ENCODE measurements at regions not wholly inside any gene's neighbourhood (a gene's known extent, or its start where the extent isn't known, plus 50 kb on each side); places are given as distances from the start of the nearest gene placed in this dataset.

DNA sequence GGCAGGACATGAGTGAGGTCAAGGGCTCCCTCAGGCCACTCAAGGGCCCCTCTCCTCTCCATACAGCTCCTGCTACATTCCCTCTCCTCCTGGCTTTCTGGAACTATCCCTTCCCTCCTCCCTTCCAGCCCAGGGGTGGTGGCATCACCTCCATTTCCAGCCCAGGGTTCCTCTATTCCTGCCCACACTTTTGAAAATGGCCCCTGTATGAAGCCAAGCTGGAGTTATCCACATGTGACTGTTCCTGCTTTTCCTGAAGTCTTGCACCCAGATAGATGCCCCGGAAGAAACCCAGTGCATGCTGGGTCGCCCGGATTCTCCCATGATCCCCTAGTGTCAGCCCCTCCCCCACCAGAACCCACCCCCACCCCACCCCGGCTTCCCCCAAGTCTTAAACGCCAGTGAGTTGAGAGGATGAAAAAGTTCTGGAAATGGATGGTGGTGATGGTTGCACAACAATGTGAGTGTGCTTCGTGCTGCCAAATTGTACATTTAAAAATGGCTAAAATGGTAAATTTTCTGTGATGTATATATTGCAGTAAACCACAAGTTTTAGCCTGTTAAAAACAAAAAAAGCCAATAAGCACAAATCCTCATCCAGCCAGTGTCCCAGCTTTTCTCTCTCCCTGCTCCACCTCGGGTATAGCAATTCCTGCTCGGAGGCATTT, 136.9 kb downstream of the SCARB1 start:
- no peak for DNase-seq (ENCODE audit: low read depth)

- DNase-seq (ENCODE audit: low read depth), result no peak
Observed at GRCh38 chr12:124725597-124726237, 137.9 kb downstream of the SCARB1 start.

- DNase-seq (ENCODE audit: low read depth), result no peak
Observed at GRCh38 chr12:124725099-124725498, 138.6 kb downstream of the SCARB1 start.

DNA sequence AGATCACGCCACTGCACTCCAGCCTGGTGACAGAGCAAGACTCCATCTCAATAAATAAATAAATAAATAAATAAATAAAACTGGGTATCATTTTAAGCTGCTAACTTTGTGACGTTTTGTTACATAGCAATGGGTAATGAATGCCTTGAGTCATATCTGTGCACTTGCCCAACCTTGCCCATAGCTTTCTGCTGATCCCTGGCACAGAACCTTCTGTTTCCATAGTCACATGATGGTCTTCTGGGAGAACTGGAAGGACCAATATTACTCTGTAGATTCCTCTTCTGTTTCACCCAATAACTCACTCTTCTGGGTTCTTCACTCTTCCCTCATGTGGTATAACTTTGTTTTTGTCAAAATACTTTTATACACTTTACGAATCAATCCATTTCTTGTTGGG, 140.8 kb downstream of the SCARB1 start:
- no peak for DNase-seq (ENCODE audit: low read depth)

DNA sequence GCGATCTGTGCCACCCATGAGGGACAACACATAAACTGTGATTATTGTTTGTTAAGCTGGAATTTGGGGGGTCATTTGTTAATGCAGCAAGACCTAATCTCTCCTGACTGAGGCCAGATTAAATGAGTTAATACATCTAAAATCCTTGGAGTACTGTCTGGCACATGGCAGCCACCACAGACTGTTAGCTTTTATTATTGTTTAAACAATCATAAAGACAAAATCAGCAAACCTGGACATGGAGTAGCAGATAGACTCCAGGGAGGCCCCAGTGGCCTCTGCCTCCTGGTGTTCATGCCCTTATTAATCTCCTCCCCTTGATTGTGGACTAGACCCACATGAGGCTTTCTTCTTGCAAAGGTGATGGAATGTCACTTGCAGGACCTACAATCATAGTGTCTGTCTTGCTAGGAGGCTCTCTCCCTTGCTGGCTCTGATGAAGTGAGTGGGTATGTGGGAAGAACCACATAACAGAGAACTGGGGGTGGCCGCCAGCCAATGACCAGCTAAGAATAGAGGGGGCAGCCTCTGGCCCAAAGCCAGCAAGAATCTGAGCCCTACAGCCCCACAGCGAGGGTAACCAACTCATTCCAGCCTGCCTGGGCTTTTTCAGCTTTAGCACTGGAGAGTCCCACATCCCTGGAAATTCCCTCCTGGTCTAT, 142.0 kb downstream of the SCARB1 start:
- DNase-seq (ENCODE audit: low read depth), result no peak

DNA sequence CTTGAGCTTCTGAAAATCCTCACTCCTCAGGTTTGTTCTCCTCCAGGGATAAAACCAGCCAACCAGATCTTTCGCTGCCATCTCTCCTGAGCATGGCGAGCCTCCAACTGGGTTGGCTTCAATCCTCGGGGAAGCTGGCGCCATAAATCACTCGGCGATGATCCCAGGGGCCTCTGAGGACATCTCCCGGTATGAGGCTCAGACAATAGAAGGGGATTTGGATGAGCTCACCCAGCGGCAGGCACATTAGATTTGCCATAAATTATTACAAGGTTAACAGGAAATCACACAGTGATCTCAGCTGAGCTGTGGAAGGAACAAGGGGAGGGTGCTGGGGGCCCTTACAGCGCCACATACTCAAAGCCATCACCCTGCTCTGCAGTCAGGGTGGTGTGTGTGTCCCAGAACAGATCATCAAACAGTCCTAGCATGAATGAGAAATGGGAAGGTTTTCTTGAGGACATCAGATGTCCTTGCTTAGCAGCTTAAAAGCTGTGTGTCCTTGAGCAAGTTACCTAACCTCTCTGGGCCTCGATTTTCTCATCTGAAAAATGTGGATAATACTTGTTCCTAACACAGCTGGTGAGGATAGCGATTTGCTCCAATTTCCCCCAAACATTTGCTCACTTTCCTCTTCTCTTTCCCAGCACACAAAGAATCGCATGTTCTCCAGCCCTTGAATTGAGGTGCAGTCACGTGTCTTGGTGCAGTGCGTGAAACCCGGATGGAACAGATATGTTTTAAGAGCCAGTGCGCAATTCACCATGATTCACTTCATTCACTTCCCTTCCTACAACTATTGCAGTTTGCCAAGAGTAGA, 142.8 kb downstream of the SCARB1 start:
- DNase-seq (ENCODE audit: low read depth), result no peak

- DNase-seq (ENCODE audit: low read depth), result no peak
Observed at GRCh38 chr12:124720004-124720680, 143.5 kb downstream of the SCARB1 start.

- no peak for DNase-seq (ENCODE audit: low read depth)
Observed at GRCh38 chr12:124719231-124719630, 144.4 kb downstream of the SCARB1 start.

DNA sequence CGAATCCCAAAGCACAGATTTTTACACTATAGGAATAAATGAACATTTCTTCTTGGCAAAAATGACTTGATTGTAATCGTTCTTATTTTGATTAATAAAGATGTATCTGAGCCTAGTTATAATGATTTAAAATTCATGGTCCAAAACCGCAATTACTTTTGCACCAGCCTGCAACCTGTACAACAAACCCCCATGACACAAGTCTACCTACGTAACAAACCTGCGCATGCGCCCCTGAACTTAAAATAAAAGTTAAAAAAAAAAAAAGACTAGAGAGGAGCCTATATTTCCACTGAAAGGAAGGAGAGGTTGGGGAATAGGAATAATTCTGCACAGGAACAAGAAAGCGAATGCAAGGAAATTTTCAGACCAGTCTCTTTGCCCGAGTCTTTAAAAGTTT, 145.2 kb downstream of the SCARB1 start:
- no peak for DNase-seq (ENCODE audit: low read depth)

GRCh38 chr12:124718036-124718435, 145.6 kb downstream of the SCARB1 start:
- DNase-seq (ENCODE audit: low read depth), result no peak

- DNase-seq (ENCODE audit: low read depth), result no peak
Observed at GRCh38 chr12:124717318-124717717, 146.3 kb downstream of the SCARB1 start.

DNA sequence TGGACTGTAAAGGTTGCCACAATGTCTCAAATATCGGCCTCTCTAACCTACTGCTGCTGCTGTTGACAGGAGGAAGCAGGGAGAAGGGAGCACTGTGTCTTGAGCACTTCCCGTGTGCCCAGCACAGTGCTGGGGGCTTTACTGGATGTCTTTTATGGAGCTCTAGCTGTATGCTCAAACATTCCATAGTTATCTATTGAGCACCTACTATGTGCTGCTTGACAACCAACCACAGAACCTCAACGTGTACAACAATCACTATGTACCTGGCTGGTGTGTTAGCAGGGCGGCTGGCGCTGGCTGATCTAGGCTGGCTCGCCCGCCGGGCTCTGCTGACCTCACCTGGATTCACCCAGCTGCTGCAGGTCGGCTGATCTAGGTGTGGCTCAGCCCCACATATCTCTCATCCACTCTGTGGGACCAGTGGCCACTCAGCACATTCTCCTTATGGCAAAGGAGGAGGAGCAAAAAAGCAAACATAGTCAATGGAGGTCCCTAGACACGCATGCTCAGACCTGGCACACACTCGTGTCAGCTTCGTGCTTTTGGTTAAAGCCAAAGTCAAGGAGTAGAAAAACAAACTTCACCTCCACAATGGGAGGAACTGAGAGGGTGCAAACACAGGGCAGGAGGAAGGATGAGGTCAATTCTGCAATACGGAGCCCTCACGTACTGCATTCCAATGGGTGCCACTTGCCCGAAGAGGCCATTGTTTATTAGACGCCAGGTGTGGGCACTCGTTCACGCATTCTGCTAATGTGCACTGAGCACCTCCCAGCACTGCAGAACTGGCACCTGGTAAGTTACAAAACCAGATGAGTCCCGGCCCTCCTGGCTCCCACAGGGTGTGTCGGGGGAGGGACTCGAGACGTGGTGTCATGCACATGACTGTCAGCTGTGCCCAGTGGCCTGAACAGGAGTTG, 147.2 kb downstream of the SCARB1 start:
- DNase-seq (ENCODE audit: low read depth), result no peak

- DNase-seq (ENCODE audit: low read depth), result no peak
Observed at GRCh38 chr12:124715121-124715990, 147.9 kb upstream of the NCOR2 start.

GRCh38 chr12:124713436-124714082, 146.1 kb upstream of the NCOR2 start:
- DNase-seq (ENCODE audit: low read depth), result no peak

DNA sequence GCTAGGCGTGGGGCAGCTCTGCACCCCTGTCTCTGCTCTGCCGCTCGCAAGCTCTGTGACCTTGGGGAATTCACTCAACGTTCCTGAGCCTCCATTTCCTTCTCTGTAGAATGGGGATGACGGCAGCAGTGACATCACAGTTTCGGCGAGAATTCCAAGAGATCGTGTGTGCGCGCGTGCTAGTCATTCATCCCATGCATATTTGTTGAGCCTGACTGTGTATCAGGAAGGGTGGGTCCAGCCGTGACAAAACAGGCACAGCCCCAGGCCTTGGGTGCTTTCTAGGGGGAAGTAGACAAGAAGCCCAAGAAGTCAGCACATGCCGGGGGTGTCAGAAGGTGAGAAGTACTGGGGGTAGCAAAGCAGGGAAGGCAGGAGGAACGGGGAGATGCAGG, 145.6 kb upstream of the NCOR2 start:
- no peak for DNase-seq (ENCODE audit: low read depth)

- DNase-seq (ENCODE audit: low read depth), result no peak
Observed at GRCh38 chr12:124711344-124711743, 143.9 kb upstream of the NCOR2 start.

- DNase-seq (ENCODE audit: low read depth), result peak; percentile 83
Observed at GRCh38 chr12:124709722-124710687, 142.6 kb upstream of the NCOR2 start.

- no peak for DNase-seq (ENCODE audit: low read depth)
Observed at GRCh38 chr12:124707316-124707715, 139.9 kb upstream of the NCOR2 start.
